Smooth muscle cell (in vitro differentiated cells): ENCODE measurements at regions not wholly inside any gene's neighbourhood (a gene's known extent, or its start where the extent isn't known, plus 50 kb on each side); places are given as distances from the start of the nearest gene placed in this dataset.

Experiments used
- DNase-seq: peaks from one replicate; lab custom pipeline; 2025; ENCODE audit not compliant: unreplicated experiment; lab: John Stamatoyannopoulos, UW
- H2AFZ ChIP-seq: fragments of 200-600 bp; sonication (generic); 2 replicates; pipeline ENCODE4 v1.6.0; 2016; ENCODE audit warnings: antibody characterized with exemption, low read depth, mild to moderate bottlenecking
- H3F3A ChIP-seq: fragments of 200-600 bp; sonication (generic); 2 replicates; pipeline ENCODE4 v1.6.0; 2017; ENCODE audit warnings: antibody characterized with exemption, low read depth
- H3K27ac ChIP-seq: fragments of 200-600 bp; sonication (generic); 2 replicates; pipeline ENCODE4 v1.5.1; 2016; ENCODE audit warnings: low read depth, mild to moderate bottlenecking
- H3K27me3 ChIP-seq: fragments of 200-600 bp; sonication (generic); 2 replicates; pipeline ENCODE4 v1.6.1; 2016; ENCODE audit warnings: low read depth, mild to moderate bottlenecking
- H3K36me3 ChIP-seq: fragments of 200-600 bp; sonication (generic); 2 replicates; pipeline ENCODE4 v1.5.1; 2016; ENCODE audit warnings: low read depth
- H3K4me1 ChIP-seq: fragments of 200-600 bp; sonication (generic); 2 replicates; pipeline ENCODE4 v1.5.1; 2016; ENCODE audit warnings: low read depth
- H3K4me2 ChIP-seq: fragments of 200-600 bp; sonication (generic); 2 replicates; pipeline ENCODE4 v1.6.0; 2016; ENCODE audit warnings: mild to moderate bottlenecking
- H3K4me3 ChIP-seq: fragments of 200-600 bp; sonication (generic); 2 replicates; pipeline ENCODE4 v1.5.1; 2016; ENCODE audit warnings: mild to moderate bottlenecking
- H3K79me2 ChIP-seq: fragments of 200-600 bp; sonication (generic); 2 replicates; pipeline ENCODE4 v1.6.0; 2016; ENCODE audit warnings: low read depth, mild to moderate bottlenecking
- H3K9ac ChIP-seq: fragments of 200-600 bp; sonication (generic); 2 replicates; pipeline ENCODE4 v1.6.0; 2016; ENCODE audit warnings: low read depth
- H3K9me3 ChIP-seq: fragments of 200-600 bp; sonication (generic); replicated peaks from 2 replicates; pipeline ENCODE4 v1.5.1; 2016; ENCODE audit warnings: low read depth
- H4K20me1 ChIP-seq: fragments of 200-600 bp; sonication (generic); 2 replicates; pipeline ENCODE4 v1.6.0; 2016; ENCODE audit warnings: low read depth
- WGBS: methylation state at CpG from one replicate; pipeline ENCODE4 v1.1.7; 2016; ENCODE audit warnings: low lambda C conversion rate; 5-methylcytosine and 5-hydroxymethylcytosine counted together
- TF ChIP-seq, protein P1 (sequence below): fragments of 200-600 bp; sonication (generic); IDR thresholded peaks from 2 replicates; pipeline ENCODE4 v1.5.1; 2017; ENCODE audit warnings: borderline replicate concordance, mild to moderate bottlenecking, antibody characterized with exemption; ENCODE audit not compliant: insufficient read depth, poor library complexity, severe bottlenecking

DNA sequence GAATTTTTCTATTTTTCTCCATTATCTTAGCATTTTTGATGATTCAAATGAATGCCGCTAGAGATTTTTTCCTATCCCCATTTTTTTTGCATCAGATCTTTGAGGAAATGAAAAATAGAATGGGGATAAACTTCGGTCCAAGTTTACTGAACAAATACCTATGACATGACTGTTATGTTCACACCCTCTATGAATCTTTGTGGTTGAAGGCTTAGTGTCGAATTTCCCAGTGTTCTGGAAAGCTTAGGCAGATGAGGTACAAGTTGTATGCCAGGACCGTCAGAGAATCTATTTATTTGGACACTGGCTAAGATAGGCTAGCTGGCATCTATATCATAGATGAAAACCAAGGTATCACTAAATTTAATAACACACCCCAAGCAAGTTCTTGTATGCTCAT, 123.4 kb downstream of the SPCS3 start:
- H3F3A ChIP-seq, result no peaks in the 10 kb centered on the region
- H3K4me1 ChIP-seq, result peaks cover 12% of the 10 kb centered on the region
- no peak overlapping the region for H3K4me3 ChIP-seq
- H3K27me3 ChIP-seq, result no peaks in the 10 kb centered on the region
- no peak for DNase-seq
- no peak overlapping the region for H2AFZ ChIP-seq
- H3K9me3 ChIP-seq, result no peaks in the 10 kb centered on the region
- H3K9ac ChIP-seq, result no peak overlapping the region
- H3K36me3 ChIP-seq, result no peaks in the 10 kb centered on the region
- WGBS, result 25% methylated on average over 4 of the region's 4 CpGs
- H3K27ac ChIP-seq, result no peak overlapping the region
- no peaks in the 10 kb centered on the region for H3K79me2 ChIP-seq
- no peaks in the 10 kb centered on the region for H4K20me1 ChIP-seq
- TF ChIP-seq, protein P1, sequence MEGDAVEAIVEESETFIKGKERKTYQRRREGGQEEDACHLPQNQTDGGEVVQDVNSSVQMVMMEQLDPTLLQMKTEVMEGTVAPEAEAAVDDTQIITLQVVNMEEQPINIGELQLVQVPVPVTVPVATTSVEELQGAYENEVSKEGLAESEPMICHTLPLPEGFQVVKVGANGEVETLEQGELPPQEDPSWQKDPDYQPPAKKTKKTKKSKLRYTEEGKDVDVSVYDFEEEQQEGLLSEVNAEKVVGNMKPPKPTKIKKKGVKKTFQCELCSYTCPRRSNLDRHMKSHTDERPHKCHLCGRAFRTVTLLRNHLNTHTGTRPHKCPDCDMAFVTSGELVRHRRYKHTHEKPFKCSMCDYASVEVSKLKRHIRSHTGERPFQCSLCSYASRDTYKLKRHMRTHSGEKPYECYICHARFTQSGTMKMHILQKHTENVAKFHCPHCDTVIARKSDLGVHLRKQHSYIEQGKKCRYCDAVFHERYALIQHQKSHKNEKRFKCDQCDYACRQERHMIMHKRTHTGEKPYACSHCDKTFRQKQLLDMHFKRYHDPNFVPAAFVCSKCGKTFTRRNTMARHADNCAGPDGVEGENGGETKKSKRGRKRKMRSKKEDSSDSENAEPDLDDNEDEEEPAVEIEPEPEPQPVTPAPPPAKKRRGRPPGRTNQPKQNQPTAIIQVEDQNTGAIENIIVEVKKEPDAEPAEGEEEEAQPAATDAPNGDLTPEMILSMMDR, result no peak
- H3K4me2 ChIP-seq, result peak overlapping the region; percentile 43

DNA sequence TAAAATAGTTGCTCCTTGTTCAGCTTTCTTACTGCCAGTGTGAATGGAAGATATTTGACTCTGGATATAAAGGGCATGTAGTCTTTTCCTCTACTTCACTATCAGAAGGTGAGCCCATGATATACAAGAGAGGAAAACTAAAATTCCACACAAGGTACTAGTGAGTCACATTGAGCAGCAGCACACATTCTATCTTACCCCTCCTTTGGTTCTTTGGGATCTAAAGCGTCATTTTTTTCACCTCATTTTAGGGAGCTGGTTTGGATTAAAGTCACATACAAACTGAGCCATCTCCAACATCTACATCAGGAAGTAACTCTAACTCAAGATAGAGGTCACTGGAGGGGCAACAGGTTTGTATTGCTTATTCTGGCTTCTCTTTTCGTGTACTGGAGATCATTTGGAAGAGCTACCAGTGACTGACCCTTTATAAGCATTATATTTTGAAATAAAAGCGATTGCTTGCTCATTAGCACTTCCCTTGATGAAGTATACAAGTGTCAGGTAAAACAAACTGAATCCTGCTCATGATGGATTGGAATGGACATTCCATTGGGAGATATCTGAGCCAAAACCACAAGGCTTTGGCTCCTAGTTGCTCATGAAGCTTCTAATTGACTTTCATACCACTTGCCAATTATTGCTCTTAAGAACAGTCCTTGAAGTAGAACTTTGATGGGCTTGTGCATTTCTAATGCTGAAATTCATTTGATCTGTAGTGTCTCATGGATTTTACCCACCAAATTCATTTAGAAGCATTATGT, 124.1 kb downstream of the SPCS3 start:
- Histone ChIP-seq H3K4me3 (no peak overlapping the region), H3K27ac (no peak overlapping the region), H3F3A (no peaks in the 10 kb centered on the region), H3K36me3 (no peaks in the 10 kb centered on the region), H3K4me1 (peaks cover 12% of the 10 kb centered on the region), H3K27me3 (no peaks in the 10 kb centered on the region), H4K20me1 (no peaks in the 10 kb centered on the region), H3K9ac (no peak overlapping the region), H3K9me3 (no peaks in the 10 kb centered on the region), H3K4me2 (peak overlapping the region; percentile 53), H3K79me2 (no peaks in the 10 kb centered on the region), H2AFZ (no peak overlapping the region)
- DNase-seq, result no peak
- TF ChIP-seq, protein P1, result no peak
- 78% methylated on average over 3 of the region's 3 CpGs for WGBS

DNA sequence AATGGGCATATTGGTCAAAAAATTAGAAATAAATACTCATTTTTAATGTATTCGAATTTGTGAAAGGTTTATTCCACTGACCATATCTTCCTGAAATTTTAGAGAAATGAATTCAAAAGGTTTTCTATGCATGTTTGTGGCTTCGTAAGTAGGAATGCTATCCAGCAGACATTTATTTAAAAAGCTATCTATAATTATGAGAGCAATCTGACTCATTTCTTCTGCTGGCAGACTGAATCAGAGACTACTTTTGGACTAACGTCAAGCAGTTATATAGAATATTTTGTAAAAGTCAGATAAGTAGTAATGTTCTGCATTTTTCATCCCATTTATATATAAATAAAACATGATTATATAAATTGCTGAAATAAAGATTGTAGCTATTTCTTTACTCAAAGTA, 125.0 kb downstream of the SPCS3 start:
- TF ChIP-seq, protein P1, result no peak
- DNase-seq, result no peak
- Histone ChIP-seq H3K4me2 (peak overlapping the region; percentile 53), H4K20me1 (no peaks in the 10 kb centered on the region), H3K4me3 (no peak overlapping the region), H3K9ac (no peak overlapping the region), H3F3A (no peaks in the 10 kb centered on the region), H3K36me3 (no peaks in the 10 kb centered on the region), H3K9me3 (no peaks in the 10 kb centered on the region), H3K79me2 (no peaks in the 10 kb centered on the region), H2AFZ (no peak overlapping the region), H3K4me1 (peaks cover 12% of the 10 kb centered on the region), H3K27me3 (no peaks in the 10 kb centered on the region), H3K27ac (no peak overlapping the region)
- WGBS, result 67% methylated on average over 3 of the region's 3 CpGs

DNA sequence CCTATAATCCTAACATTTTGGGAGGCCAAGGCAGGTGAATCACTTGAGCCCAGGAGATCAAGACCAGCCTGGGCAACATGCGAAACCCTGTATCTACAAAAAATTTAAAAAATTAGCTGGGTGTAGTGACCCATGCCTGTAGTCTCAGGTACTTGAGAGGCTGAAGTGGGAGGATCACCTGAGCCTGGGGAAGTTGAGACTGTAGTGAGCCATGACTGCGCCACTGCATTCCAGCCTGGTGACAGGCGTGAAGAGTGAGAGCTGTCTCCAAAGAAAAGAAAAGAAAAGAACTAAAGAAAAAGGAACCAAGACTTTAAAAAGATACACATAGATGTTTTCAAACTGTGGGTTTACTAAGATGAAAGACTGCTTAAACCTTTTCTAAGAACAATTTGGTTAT, 129.0 kb downstream of the SPCS3 start:
- Histone ChIP-seq H3K27ac (no peak overlapping the region), H3F3A (no peaks in the 10 kb centered on the region), H3K9ac (no peak overlapping the region), H4K20me1 (no peaks in the 10 kb centered on the region), H3K79me2 (no peaks in the 10 kb centered on the region), H3K27me3 (no peaks in the 10 kb centered on the region), H2AFZ (no peak overlapping the region), H3K4me1 (peaks cover 12% of the 10 kb centered on the region), H3K4me3 (no peak overlapping the region), H3K9me3 (no peaks in the 10 kb centered on the region), H3K4me2 (no peak overlapping the region), H3K36me3 (no peaks in the 10 kb centered on the region)
- DNase-seq, result no peak
- TF ChIP-seq, protein P1, result no peak
- WGBS, result 97% methylated on average over 3 of the region's 3 CpGs
